ENCODE measurements at regions not wholly inside any gene's neighbourhood (a gene's known extent, or its start where the extent isn't known, plus 50 kb on each side); places are given as distances from the start of the nearest gene placed in this dataset.

DNA sequence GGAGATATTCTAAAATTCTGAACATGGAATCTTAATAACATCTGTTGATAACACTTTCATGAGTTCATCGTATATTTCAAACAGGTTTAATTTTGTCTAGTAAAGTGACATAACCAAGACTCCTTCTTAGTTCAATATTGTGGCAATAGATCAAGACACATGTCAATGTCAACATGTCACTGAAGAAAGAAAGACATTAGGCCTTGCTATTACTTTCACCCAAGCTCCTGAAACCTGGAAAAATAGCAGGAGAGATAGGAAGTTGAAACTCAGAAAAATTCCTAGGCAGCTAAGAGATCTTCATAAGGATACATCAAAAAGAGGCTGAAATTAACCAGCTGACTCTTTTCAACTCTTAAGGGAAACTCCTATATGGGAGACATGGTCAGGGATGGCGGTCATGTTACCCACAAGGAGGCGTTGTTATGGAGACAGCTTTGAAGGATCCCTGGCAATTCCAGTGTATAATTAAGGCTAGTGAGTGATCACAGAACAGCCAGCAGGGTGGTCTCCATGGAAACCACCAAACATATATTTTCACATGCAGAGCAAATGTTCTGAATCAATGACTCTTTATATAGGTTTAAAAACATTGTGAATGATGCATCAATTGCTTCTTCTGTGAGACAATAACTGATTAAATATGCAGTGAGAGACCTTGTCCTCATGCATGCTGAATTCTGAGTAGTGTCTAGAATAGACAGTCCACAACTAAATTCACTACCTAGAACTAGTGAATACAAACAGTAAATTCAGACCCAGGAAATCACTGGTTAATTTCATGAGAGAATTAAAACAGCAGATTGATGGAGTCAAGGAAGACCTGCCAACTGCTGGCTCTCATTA lies 115.3 kb upstream of the RIOK3 start:
- Histone ChIP-seq H2AFZ (ENCODE audit: low read length) (no peak overlapping the region), H3K4me3 (ENCODE audit: low read depth, low read length, poor library complexity, severe bottlenecking) (no peak overlapping the region), H3K9me2 (ENCODE audit: insufficient read depth, low read length) (no peaks in the 10 kb centered on the region), H3K36me3 (ENCODE audit: insufficient read depth, low read length) (peaks cover 9% of the 10 kb centered on the region; the same call in 1 of the 2 replicates), H3K27ac (ENCODE audit: low read depth, low read length, poor library complexity, severe bottlenecking) (no peak overlapping the region), H3K4me1 (ENCODE audit: insufficient read depth, low read length, poor library complexity, severe bottlenecking) (no peaks in the 10 kb centered on the region), H3K9me3 (ENCODE audit: low read length) (no peaks in the 10 kb centered on the region), H3K79me2 (ENCODE audit: insufficient read depth, low read depth, low read length) (no peaks in the 10 kb centered on the region), H4K20me1 (ENCODE audit: insufficient read depth, low read length) (no peaks in the 10 kb centered on the region), H3K4me2 (ENCODE audit: low read length) (no peak overlapping the region)
- no peak for TF ChIP-seq EZH2phosphoT487 (IDR thresholded peaks at IDR 0.05; ENCODE audit: borderline replicate concordance, low read depth, low read length)
- no peak for TF ChIP-seq CTCF (conservative IDR thresholded peaks at IDR 0.05; ENCODE audit: low read length)
- ChIA-PET CTCF (ENCODE audit: unreplicated experiment) (no interaction called here), POLR2A (no interaction called here)
- no peak for DNase-seq (ENCODE audit: low spot score)
- intact Hi-C loops (cut with micrococcal nuclease; ENCODE audit: unreplicated experiment): no loop called here
- BruUV-seq (replicated peaks): no TSS peak

DNA sequence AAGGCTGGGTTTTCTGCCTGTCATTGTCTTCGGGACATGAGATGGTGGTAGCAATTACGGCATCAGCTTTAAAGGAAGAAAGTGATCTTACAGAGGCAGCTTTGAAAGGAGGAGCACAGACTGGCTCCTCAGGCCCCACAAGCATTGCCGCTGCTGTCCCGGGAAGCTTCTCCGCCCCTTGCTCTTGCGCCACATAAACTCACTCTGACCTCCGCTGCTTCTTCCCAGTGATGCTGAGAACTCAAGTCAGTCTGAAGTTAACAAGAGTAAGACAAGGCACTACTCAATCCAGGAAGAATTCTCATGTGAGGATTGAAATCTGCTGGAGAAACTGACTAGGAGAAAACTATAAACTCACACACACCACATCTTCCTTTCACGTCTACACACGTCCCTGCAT lies 112.4 kb upstream of the RIOK3 start:
- H3K27ac ChIP-seq (ENCODE audit: low read depth, low read length, poor library complexity, severe bottlenecking): no peak overlapping the region
- DNase-seq (ENCODE audit: low spot score): no peak
- H3K9me2 ChIP-seq (ENCODE audit: insufficient read depth, low read length): no peaks in the 10 kb centered on the region
- POLR2A ChIA-PET: no interaction called here
- no peaks in the 10 kb centered on the region for H3K4me1 ChIP-seq (ENCODE audit: insufficient read depth, low read length, poor library complexity, severe bottlenecking)
- H3K4me3 ChIP-seq (ENCODE audit: low read depth, low read length, poor library complexity, severe bottlenecking): no peak overlapping the region
- no TSS peak for BruUV-seq (replicated peaks)
- no peak overlapping the region for H2AFZ ChIP-seq (ENCODE audit: low read length)
- H3K9me3 ChIP-seq (ENCODE audit: low read length): no peaks in the 10 kb centered on the region
- H3K4me2 ChIP-seq (ENCODE audit: low read length): no peak overlapping the region
- no peak for TF ChIP-seq CTCF (conservative IDR thresholded peaks at IDR 0.05; ENCODE audit: low read length)
- no peak for TF ChIP-seq EZH2phosphoT487 (IDR thresholded peaks at IDR 0.05; ENCODE audit: borderline replicate concordance, low read depth, low read length)
- CTCF ChIA-PET (ENCODE audit: unreplicated experiment): no interaction called here
- H4K20me1 ChIP-seq (ENCODE audit: insufficient read depth, low read length): no peaks in the 10 kb centered on the region
- no peaks in the 10 kb centered on the region for H3K79me2 ChIP-seq (ENCODE audit: insufficient read depth, low read depth, low read length)
- H3K36me3 ChIP-seq (ENCODE audit: insufficient read depth, low read length): peaks cover 9% of the 10 kb centered on the region; the same call in 1 of the 2 replicates
- intact Hi-C loops (cut with micrococcal nuclease; ENCODE audit: unreplicated experiment): no loop called here

GRCh38 chr18:23341383-23341782 lies 111.7 kb upstream of the RIOK3 start:
- H3K4me1 ChIP-seq (ENCODE audit: insufficient read depth, low read length, poor library complexity, severe bottlenecking): no peaks in the 10 kb centered on the region
- H3K9me3 ChIP-seq (ENCODE audit: low read length): no peaks in the 10 kb centered on the region
- no peak overlapping the region for H2AFZ ChIP-seq (ENCODE audit: low read length)
- peaks cover 13% of the 10 kb centered on the region for H3K36me3 ChIP-seq (ENCODE audit: insufficient read depth, low read length)
- DNase-seq (ENCODE audit: low spot score): no peak
- no peaks in the 10 kb centered on the region for H3K9me2 ChIP-seq (ENCODE audit: insufficient read depth, low read length)
- no TSS peak for BruUV-seq (replicated peaks)
- intact Hi-C loops (cut with micrococcal nuclease; ENCODE audit: unreplicated experiment): no loop called here
- H3K79me2 ChIP-seq (ENCODE audit: insufficient read depth, low read depth, low read length): no peaks in the 10 kb centered on the region
- no peaks in the 10 kb centered on the region for H4K20me1 ChIP-seq (ENCODE audit: insufficient read depth, low read length)
- no peak overlapping the region for H3K4me3 ChIP-seq (ENCODE audit: low read depth, low read length, poor library complexity, severe bottlenecking)
- no peak overlapping the region for H3K27ac ChIP-seq (ENCODE audit: low read depth, low read length, poor library complexity, severe bottlenecking)
- CTCF ChIA-PET (ENCODE audit: unreplicated experiment): no interaction called here
- no peak overlapping the region for H3K4me2 ChIP-seq (ENCODE audit: low read length)
- POLR2A ChIA-PET: interaction anchor here (1.4 kb wide), 1 partner anchor 10 kb away, joined by 5 read pairs; no protein-coding TSS in a partner anchor
- TF ChIP-seq EZH2phosphoT487 (IDR thresholded peaks at IDR 0.05; ENCODE audit: borderline replicate concordance, low read depth, low read length) (no peak), CTCF (conservative IDR thresholded peaks at IDR 0.05; ENCODE audit: low read length) (no peak)
